ENCODE measurements at regions not wholly inside any gene's neighbourhood (a gene's known extent, or its start where the extent isn't known, plus 50 kb on each side); places are given as distances from the start of the nearest gene placed in this dataset.

- TF ChIP-seq POLR2AphosphoS5 (IDR thresholded peaks at IDR 0.05; ENCODE audit: borderline replicate concordance, low read depth, low read length) = no peak
- TF ChIP-seq EZH2 (IDR thresholded peaks at IDR 0.05) = no peak
- TF ChIP-seq FOXP2 (optimal IDR thresholded peaks at IDR 0.05; ENCODE audit: control extremely low read depth, extremely low read length, insufficient read depth) = no peak
These were observed 91.2 kb upstream of the BMP4 start for GRCh38 chr14:54047645-54048308.
